ENCODE measurements at regions not wholly inside any gene's neighbourhood (a gene's known extent, or its start where the extent isn't known, plus 50 kb on each side); places are given as distances from the start of the nearest gene placed in this dataset.

DNA sequence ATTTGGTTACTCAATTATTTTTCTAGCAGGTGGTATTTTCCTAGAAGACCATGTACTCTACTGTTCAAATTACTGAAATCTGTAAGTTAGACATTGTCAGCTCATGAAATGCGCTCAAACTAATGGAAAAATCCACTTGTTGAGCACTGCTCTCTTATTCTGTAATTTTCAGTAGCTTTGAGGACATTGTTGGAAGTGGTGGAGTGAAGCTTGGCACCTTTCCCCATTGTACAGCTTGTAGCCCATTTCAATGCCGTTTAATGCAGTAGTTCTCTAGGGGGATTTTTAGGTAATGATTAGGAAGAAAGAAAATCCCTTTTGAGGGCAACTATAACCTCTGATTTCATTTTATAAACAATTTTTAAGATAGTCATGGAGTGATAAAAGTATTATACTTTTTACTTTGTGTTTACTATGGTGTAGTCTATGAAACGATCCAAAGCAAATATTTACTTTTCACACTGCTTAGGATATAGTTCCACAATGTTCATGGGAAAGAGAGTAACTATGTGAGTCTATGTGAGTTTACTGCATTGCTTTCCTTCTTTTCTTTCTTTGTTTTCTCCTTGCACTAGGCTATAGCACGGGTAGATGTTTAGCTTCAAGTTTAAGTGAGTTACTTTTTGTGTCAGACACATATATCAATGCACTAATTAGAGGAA, 165.8 kb upstream of the ANKH start:
- Histone ChIP-seq H3K27me3 (replicated peaks) (no peaks in the 10 kb centered on the region), H3K27ac (no peak overlapping the region), H3K36me3 (replicated peaks) (no peaks in the 10 kb centered on the region), H3K4me3 (ENCODE audit: low read depth, low read length) (no peak overlapping the region)
- in situ Hi-C loops (cut with HindIII; ENCODE audit: low pct_ligation_motif_present, low sequenced_read_pairs) = no loop called here
- no peak for TF ChIP-seq CTCF (IDR thresholded peaks at IDR 0.05; ENCODE audit: low read depth, low read length, missing control alignments)
- no peak for DNase-seq

- in situ Hi-C loops (cut with HindIII; ENCODE audit: low pct_ligation_motif_present, low sequenced_read_pairs) = no loop called here
- H3K4me3 ChIP-seq (ENCODE audit: low read depth, low read length) = no peak overlapping the region
- no peaks in the 10 kb centered on the region for H3K36me3 ChIP-seq (replicated peaks)
- TF ChIP-seq CTCF (IDR thresholded peaks at IDR 0.05; ENCODE audit: low read depth, low read length, missing control alignments) = no peak
- no peak overlapping the region for H3K27ac ChIP-seq
- DNase-seq = no peak
- H3K27me3 ChIP-seq (replicated peaks) = peaks cover 4% of the 10 kb centered on the region
Observed at GRCh38 chr5:15034379-15034778, 162.8 kb upstream of the ANKH start.

DNA sequence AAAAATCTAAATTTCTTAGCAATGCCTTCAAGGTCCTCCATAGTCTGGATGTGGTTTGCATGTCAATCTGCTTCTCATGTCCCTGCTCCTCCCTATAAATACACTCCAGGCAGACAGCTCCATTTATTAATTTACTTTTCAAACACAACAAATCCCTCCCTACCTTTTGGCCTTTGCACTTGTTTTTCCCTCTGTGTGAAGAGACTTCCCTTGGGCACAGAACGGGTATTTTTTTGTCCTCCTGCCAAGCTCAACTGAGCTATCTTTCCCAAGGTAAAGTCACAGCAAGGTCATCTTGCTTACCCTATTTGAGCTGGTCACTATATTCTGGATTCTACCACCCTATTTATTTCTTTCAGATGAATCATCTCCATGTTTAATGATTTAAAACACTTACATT, 159.6 kb upstream of the ANKH start:
- in situ Hi-C loops (cut with HindIII; ENCODE audit: low pct_ligation_motif_present, low sequenced_read_pairs) = no loop called here
- no peaks in the 10 kb centered on the region for H3K36me3 ChIP-seq (replicated peaks)
- peaks cover 8% of the 10 kb centered on the region for H3K27me3 ChIP-seq (replicated peaks)
- no peak for DNase-seq
- H3K27ac ChIP-seq = no peak overlapping the region
- TF ChIP-seq CTCF (IDR thresholded peaks at IDR 0.05; ENCODE audit: low read depth, low read length, missing control alignments) = no peak
- H3K4me3 ChIP-seq (ENCODE audit: low read depth, low read length) = no peak overlapping the region

GRCh38 chr5:15027764-15028163, 156.2 kb upstream of the ANKH start:
- Histone ChIP-seq H3K36me3 (replicated peaks) (no peaks in the 10 kb centered on the region), H3K27me3 (replicated peaks) (peaks cover 8% of the 10 kb centered on the region), H3K27ac (no peak overlapping the region), H3K4me3 (ENCODE audit: low read depth, low read length) (no peak overlapping the region)
- no peak for DNase-seq
- in situ Hi-C loops (cut with HindIII; ENCODE audit: low pct_ligation_motif_present, low sequenced_read_pairs) = no loop called here
- no peak for TF ChIP-seq CTCF (IDR thresholded peaks at IDR 0.05; ENCODE audit: low read depth, low read length, missing control alignments)

DNA sequence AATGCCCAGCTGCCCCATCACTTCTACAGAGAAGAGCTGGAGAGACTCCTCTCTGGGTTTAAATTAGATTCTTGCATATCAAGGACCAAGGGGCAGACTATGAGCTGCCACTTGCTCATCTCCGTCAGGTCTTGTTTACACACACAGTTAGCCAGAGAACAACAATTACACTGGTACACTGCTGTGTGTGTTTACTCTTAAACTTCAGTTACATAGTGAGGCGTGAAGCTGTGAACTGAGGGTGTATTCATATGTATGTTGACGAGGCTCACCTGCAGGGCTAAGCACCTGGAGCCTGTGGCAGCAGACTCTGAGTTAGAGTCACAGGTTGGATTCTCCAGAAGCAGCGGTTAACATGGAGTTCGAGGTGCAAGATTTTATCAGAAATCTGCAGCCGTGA, 155.4 kb upstream of the ANKH start:
- Histone ChIP-seq H3K36me3 (replicated peaks) (no peaks in the 10 kb centered on the region), H3K27me3 (replicated peaks) (peaks cover 8% of the 10 kb centered on the region), H3K27ac (no peak overlapping the region), H3K4me3 (ENCODE audit: low read depth, low read length) (no peak overlapping the region)
- no peak for TF ChIP-seq CTCF (IDR thresholded peaks at IDR 0.05; ENCODE audit: low read depth, low read length, missing control alignments)
- no peak for DNase-seq
- in situ Hi-C loops (cut with HindIII; ENCODE audit: low pct_ligation_motif_present, low sequenced_read_pairs) = no loop called here

All from brain microvascular endothelial cell (primary cell).